Brain microvascular endothelial cell (primary cell): ENCODE measurements at regions not wholly inside any gene's neighbourhood (a gene's known extent, or its start where the extent isn't known, plus 50 kb on each side); places are given as distances from the start of the nearest gene placed in this dataset.

Source experiments
- DNase-seq: peaks from one replicate; pipeline ENCODE4 v3.0.0-alpha.2; 2020
- H3K27ac ChIP-seq: fragments of 250-450 bp; sonication (Bioruptor Pico); 2 replicates; pipeline ENCODE4 v1.5.1; 2020; ENCODE audit warnings: mild to moderate bottlenecking, moderate library complexity
- H3K27me3 ChIP-seq: fragments of 250-450 bp; sonication (Bioruptor Pico); replicated peaks from 2 replicates; pipeline ENCODE4 v1.5.1; 2020; ENCODE audit warnings: mild to moderate bottlenecking
- H3K36me3 ChIP-seq: fragments of 250-450 bp; sonication (Bioruptor Pico); replicated peaks from 2 replicates; pipeline ENCODE4 v1.5.1; 2020; ENCODE audit warnings: mild to moderate bottlenecking
- H3K4me3 ChIP-seq: 2 replicates; pipeline ENCODE4 v1.5.1; 2011; ENCODE audit warnings: low read depth, mild to moderate bottlenecking, control low read depth, low read length, moderate library complexity
- in situ Hi-C: cut with HindIII; loops from 2 replicates; pipeline ENCODE4 v1.10.0; 2017; ENCODE audit warnings: low sequenced_read_pairs, low pct_ligation_motif_present
- TF ChIP-seq, protein P1 (sequence below): IDR thresholded peaks from 2 replicates; pipeline ENCODE4 v1.5.1; 2011; ENCODE audit warnings: low read depth, mild to moderate bottlenecking, moderate library complexity, low read length, control low read depth, inconsistent platforms; ENCODE audit errors: missing control alignments

DNA sequence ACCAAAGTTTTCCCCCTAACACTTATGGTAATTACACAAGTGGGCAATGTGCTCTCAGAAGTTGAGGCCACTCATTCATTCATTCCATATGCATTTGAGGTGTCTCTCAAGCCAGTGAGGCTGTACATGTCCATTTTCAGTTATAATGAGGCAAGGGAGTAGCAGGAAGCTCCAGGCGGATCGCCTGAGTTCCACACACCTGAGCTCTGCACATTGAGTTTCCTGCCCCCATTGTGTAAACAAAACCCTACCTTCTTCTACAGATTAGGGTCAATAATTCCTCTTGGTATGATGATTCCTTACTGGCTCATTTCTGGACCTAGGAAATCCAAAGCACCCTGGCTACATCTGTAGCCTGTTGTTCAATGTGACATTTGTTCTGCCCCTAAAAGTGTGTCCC lies 555.3 kb downstream of the MED13L start:
- no peaks in the 10 kb centered on the region for H3K27me3 ChIP-seq
- no peaks in the 10 kb centered on the region for H3K36me3 ChIP-seq
- no peak overlapping the region for H3K27ac ChIP-seq
- in situ Hi-C loops: no loop called here
- no peak for DNase-seq
- no peak overlapping the region for H3K4me3 ChIP-seq
- TF ChIP-seq, protein P1, sequence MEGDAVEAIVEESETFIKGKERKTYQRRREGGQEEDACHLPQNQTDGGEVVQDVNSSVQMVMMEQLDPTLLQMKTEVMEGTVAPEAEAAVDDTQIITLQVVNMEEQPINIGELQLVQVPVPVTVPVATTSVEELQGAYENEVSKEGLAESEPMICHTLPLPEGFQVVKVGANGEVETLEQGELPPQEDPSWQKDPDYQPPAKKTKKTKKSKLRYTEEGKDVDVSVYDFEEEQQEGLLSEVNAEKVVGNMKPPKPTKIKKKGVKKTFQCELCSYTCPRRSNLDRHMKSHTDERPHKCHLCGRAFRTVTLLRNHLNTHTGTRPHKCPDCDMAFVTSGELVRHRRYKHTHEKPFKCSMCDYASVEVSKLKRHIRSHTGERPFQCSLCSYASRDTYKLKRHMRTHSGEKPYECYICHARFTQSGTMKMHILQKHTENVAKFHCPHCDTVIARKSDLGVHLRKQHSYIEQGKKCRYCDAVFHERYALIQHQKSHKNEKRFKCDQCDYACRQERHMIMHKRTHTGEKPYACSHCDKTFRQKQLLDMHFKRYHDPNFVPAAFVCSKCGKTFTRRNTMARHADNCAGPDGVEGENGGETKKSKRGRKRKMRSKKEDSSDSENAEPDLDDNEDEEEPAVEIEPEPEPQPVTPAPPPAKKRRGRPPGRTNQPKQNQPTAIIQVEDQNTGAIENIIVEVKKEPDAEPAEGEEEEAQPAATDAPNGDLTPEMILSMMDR: no peak

DNA sequence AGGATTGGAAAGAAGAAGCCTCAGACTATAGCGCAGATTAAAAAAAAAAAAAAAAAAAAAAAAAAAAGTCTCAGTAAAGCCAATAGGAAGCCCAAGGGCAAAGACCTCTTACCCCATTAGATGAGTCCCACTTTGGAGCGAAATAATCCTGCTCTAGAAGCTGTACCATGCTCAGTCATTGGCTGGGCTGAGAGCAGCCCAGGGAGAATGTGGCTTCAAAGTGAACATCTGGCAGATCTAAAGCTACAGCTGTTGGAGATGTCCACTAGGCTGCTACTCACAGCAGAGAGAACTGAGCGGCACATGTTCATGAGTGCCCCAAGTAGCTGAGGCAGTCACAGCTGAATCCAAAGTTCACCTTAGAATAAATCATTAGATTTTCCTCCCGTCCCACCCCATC lies 560.9 kb downstream of the MED13L start:
- TF ChIP-seq, protein P1: no peak
- in situ Hi-C loops: no loop called here
- Histone ChIP-seq H3K4me3 (no peak overlapping the region), H3K36me3 (no peaks in the 10 kb centered on the region), H3K27me3 (no peaks in the 10 kb centered on the region), H3K27ac (no peak overlapping the region)
- DNase-seq: no peak

DNA sequence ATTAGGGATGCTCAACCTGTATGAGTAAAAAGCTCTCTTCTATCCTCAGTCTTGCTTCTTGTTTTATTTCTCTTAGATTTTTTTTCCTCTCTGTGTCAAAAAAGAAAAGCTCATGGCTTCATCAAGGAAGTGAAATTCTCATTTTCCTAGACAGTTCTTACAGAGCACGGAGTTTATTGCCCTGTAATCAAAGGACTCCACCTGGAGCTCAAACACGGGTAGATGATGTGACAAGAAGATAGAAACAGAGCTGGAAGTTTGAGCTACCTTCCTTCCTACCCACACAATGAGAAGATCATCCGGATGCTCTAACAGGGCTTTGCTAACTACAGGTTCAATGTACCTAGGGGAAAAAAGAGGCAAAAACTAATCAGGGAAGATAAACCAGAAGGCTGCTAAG lies 564.8 kb downstream of the MED13L start:
- no peak overlapping the region for H3K27ac ChIP-seq
- TF ChIP-seq, protein P1: no peak
- no peak for DNase-seq
- H3K4me3 ChIP-seq: no peak overlapping the region
- no peaks in the 10 kb centered on the region for H3K27me3 ChIP-seq
- H3K36me3 ChIP-seq: no peaks in the 10 kb centered on the region
- in situ Hi-C loops: no loop called here

DNA sequence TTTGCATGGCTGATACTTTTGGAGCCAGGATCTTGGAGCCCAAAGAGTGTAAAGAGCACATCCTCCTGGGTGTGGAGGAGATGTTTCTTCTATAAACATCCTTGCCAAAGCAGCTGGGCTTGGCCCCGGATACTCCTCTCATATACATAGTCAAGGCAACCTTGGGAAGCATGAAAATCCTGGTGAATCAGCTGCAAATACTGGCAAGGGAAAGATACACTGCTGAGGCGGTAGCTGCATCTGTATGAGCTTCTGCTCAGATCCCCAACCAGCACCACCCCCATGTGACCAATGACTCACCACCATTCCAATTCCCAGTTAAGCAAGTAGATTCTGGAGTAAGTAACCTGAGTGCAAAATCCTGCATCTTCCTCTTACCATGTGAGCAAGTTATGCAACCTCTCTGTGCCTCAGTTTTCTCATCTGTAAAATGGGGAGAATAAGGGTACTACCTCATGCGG lies 567.4 kb downstream of the MED13L start:
- H3K4me3 ChIP-seq: no peak overlapping the region
- peak; percentile 20 for DNase-seq

DNA sequence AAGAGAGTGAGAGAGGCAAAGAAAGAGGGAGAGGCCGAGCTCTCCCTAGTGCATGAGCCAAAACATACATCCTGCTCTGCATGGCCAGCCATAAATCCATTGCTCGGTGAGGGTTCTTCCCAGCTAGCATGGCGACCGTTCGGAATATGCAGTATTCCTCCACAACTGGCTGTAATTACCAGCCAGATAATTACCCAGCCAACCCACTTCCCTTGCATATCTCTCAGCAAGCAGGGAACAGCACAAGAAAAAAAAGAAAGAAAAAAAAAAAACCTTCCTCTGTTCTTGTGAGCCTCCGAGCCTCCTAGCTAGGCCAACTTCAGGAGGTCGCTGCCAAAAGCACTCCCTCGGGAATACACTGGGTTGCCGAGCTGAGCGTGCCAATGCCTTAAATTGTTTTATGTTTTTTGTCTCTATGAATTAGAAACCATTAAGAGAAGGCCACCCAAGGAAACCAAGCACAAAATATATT lies 567.9 kb downstream of the MED13L start:
- in situ Hi-C loops: no loop called here
- Histone ChIP-seq H3K27me3 (no peaks in the 10 kb centered on the region), H3K36me3 (no peaks in the 10 kb centered on the region), H3K27ac (no peak overlapping the region), H3K4me3 (no peak overlapping the region)
- no peak for DNase-seq
- TF ChIP-seq, protein P1: no peak

More for the DNA sequence above, 567.4 kb downstream of the MED13L start:
- Histone ChIP-seq H3K27me3 (no peaks in the 10 kb centered on the region), H3K27ac (no peak overlapping the region), H3K36me3 (no peaks in the 10 kb centered on the region)
- in situ Hi-C loops: no loop called here
- TF ChIP-seq, protein P1: no peak

DNA sequence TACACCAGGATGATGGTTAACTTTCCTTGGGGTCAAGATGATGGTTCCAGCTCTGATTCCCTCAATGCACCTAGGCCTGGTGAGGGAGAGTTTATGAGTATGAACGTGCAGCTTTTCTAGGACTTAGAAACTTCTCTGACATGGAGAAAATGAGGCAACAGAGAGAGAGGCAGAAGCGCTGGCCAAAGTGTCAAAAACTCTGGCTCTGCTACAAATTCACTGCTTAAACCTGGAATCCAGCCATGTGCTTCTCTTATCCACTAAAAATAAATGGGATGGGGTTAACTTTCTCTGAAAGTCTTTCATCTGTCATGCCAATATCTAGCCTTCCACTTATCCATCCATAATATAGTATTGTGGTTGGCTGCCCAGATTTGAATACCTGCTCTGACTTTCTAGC lies 568.7 kb downstream of the MED13L start:
- Histone ChIP-seq H3K4me3 (no peak overlapping the region), H3K36me3 (no peaks in the 10 kb centered on the region), H3K27me3 (no peaks in the 10 kb centered on the region), H3K27ac (no peak overlapping the region)
- TF ChIP-seq, protein P1: no peak
- in situ Hi-C loops: no loop called here
- no peak for DNase-seq
